ENCODE measurements at regions not wholly inside any gene's neighbourhood (a gene's known extent, or its start where the extent isn't known, plus 50 kb on each side); places are given as distances from the start of the nearest gene placed in this dataset.

GRCh38 chr1:98018074-98018473 lies 97.2 kb upstream of the DPYD start:
- H3K4me1 ChIP-seq (ENCODE audit: insufficient read depth, poor library complexity, severe bottlenecking), result no peaks in the 10 kb centered on the region
- ATAC-seq (ENCODE audit: low read depth) (no peak), DNase-seq (ENCODE audit: low spot score) (no peak)
- TF ChIP-seq, protein P1, sequence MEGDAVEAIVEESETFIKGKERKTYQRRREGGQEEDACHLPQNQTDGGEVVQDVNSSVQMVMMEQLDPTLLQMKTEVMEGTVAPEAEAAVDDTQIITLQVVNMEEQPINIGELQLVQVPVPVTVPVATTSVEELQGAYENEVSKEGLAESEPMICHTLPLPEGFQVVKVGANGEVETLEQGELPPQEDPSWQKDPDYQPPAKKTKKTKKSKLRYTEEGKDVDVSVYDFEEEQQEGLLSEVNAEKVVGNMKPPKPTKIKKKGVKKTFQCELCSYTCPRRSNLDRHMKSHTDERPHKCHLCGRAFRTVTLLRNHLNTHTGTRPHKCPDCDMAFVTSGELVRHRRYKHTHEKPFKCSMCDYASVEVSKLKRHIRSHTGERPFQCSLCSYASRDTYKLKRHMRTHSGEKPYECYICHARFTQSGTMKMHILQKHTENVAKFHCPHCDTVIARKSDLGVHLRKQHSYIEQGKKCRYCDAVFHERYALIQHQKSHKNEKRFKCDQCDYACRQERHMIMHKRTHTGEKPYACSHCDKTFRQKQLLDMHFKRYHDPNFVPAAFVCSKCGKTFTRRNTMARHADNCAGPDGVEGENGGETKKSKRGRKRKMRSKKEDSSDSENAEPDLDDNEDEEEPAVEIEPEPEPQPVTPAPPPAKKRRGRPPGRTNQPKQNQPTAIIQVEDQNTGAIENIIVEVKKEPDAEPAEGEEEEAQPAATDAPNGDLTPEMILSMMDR (IDR thresholded peaks at IDR 0.05; ENCODE audit: poor library complexity, severe bottlenecking), result no peak
- no peaks in the 10 kb centered on the region for H3K9me3 ChIP-seq (ENCODE audit: severe bottlenecking)
- no peaks in the 10 kb centered on the region for H3K27me3 ChIP-seq (ENCODE audit: insufficient read depth, poor library complexity, severe bottlenecking)
- H3K4me3 ChIP-seq (ENCODE audit: severe bottlenecking), result no peak overlapping the region
- no peaks in the 10 kb centered on the region for H3K36me3 ChIP-seq (ENCODE audit: low read depth)
- H3K27ac ChIP-seq (ENCODE audit: poor library complexity, severe bottlenecking), result no peak overlapping the region

DNA sequence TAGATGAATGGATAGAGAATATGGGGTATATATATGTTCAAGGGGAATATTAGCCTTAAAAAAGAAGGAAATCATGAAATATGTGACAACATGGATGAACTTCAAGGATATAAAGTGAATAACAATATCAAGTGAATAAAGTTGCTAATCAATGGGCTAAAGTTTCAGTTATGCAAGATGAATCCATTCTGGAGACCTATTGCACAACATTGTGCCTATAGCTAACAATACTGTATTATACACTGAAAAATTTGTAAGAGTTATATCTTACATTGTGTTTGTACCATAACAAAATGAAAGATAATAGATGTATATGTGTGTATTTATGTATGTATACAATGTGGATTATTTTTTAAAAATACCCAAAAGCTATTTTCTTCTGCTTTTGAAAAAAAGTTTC lies 96.3 kb upstream of the DPYD start:
- ATAC-seq (ENCODE audit: low read depth) (no peak), DNase-seq (ENCODE audit: low spot score) (no peak)
- H3K27me3 ChIP-seq (ENCODE audit: insufficient read depth, poor library complexity, severe bottlenecking), result no peaks in the 10 kb centered on the region
- no peak overlapping the region for H3K4me3 ChIP-seq (ENCODE audit: severe bottlenecking)
- no peaks in the 10 kb centered on the region for H3K9me3 ChIP-seq (ENCODE audit: severe bottlenecking)
- TF ChIP-seq, protein P1 (IDR thresholded peaks at IDR 0.05; ENCODE audit: poor library complexity, severe bottlenecking), result no peak
- H3K27ac ChIP-seq (ENCODE audit: poor library complexity, severe bottlenecking), result no peak overlapping the region
- no peaks in the 10 kb centered on the region for H3K4me1 ChIP-seq (ENCODE audit: insufficient read depth, poor library complexity, severe bottlenecking)
- H3K36me3 ChIP-seq (ENCODE audit: low read depth), result no peaks in the 10 kb centered on the region

DNA sequence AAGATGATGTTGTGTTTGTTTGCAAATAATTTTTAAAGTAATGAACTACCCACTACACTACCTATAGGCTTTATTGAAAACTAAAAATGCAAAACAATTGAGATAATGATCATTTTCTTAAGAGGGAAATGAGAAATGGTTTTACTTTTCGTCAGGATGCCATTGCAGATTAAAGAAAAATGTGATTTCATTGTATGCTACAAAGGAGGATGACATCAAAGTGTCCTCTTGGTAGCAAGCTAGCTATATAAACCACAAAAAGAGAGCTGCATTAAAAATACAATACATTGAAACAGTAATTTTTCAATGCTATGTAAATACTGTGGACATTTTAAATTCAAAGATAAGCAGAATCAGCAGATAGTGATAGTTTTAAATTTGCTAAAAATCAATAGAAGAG lies 87.5 kb upstream of the DPYD start:
- Histone ChIP-seq H3K27me3 (ENCODE audit: insufficient read depth, poor library complexity, severe bottlenecking) (no peaks in the 10 kb centered on the region), H3K4me1 (ENCODE audit: insufficient read depth, poor library complexity, severe bottlenecking) (peaks cover 11% of the 10 kb centered on the region), H3K4me3 (ENCODE audit: severe bottlenecking) (no peak overlapping the region), H3K9me3 (ENCODE audit: severe bottlenecking) (no peaks in the 10 kb centered on the region), H3K27ac (ENCODE audit: poor library complexity, severe bottlenecking) (no peak overlapping the region), H3K36me3 (ENCODE audit: low read depth) (no peaks in the 10 kb centered on the region)
- DNase-seq (ENCODE audit: low spot score) (no peak), ATAC-seq (ENCODE audit: low read depth) (no peak)
- TF ChIP-seq, protein P1 (IDR thresholded peaks at IDR 0.05; ENCODE audit: poor library complexity, severe bottlenecking), result no peak

- Histone ChIP-seq H3K4me1 (ENCODE audit: insufficient read depth, poor library complexity, severe bottlenecking) (peaks cover 11% of the 10 kb centered on the region), H3K4me3 (ENCODE audit: severe bottlenecking) (no peak overlapping the region), H3K36me3 (ENCODE audit: low read depth) (no peaks in the 10 kb centered on the region), H3K9me3 (ENCODE audit: severe bottlenecking) (no peaks in the 10 kb centered on the region), H3K27me3 (ENCODE audit: insufficient read depth, poor library complexity, severe bottlenecking) (no peaks in the 10 kb centered on the region), H3K27ac (ENCODE audit: poor library complexity, severe bottlenecking) (peak overlapping the region; percentile 36)
- TF ChIP-seq, protein P1 (IDR thresholded peaks at IDR 0.05; ENCODE audit: poor library complexity, severe bottlenecking), result no peak
- ATAC-seq (ENCODE audit: low read depth), result peak; percentile 58; the same call in 2 of the 3 replicates
- no peak for DNase-seq (ENCODE audit: low spot score)
Measured at GRCh38 chr1:98005326-98006010, 84.6 kb upstream of the DPYD start.

- no peak for DNase-seq (ENCODE audit: low spot score)
- Histone ChIP-seq H3K9me3 (ENCODE audit: severe bottlenecking) (no peaks in the 10 kb centered on the region), H3K4me3 (ENCODE audit: severe bottlenecking) (no peak overlapping the region), H3K4me1 (ENCODE audit: insufficient read depth, poor library complexity, severe bottlenecking) (peaks cover 11% of the 10 kb centered on the region), H3K27me3 (ENCODE audit: insufficient read depth, poor library complexity, severe bottlenecking) (no peaks in the 10 kb centered on the region), H3K36me3 (ENCODE audit: low read depth) (no peaks in the 10 kb centered on the region), H3K27ac (ENCODE audit: poor library complexity, severe bottlenecking) (no peak overlapping the region)
- TF ChIP-seq, protein P1 (IDR thresholded peaks at IDR 0.05; ENCODE audit: poor library complexity, severe bottlenecking), result no peak
- no peak for ATAC-seq (ENCODE audit: low read depth)
Measured at GRCh38 chr1:98003442-98003841, 82.6 kb upstream of the DPYD start.

Data from RWPE2 (cell line).